K562 (cell line): ENCODE measurements at regions not wholly inside any gene's neighbourhood (a gene's known extent, or its start where the extent isn't known, plus 50 kb on each side); places are given as distances from the start of the nearest gene placed in this dataset.
A peak's percentile ranks its signal among the peaks of the same experiment; 100 is the strongest.

ENCODE experiments used
- CHD4 ChIP-seq: fragments of 200-600 bp; sonication (generic); IDR thresholded peaks from 3 replicates; pipeline ENCODE4 v1.6.1; 2012; ENCODE audit warnings: low read depth, mild to moderate bottlenecking, mixed read lengths, low read length, inconsistent platforms; ENCODE audit not compliant: insufficient read depth, insufficient replicate concordance, poor library complexity, severe bottlenecking
- ETV1 ChIP-seq: fragments of 450-650 bp; conservative IDR thresholded peaks from 2 replicates; pipeline ENCODE4 v1.6.1; 2016; ENCODE audit warnings: missing genetic modification characterization, control low read depth, low read depth, missing compliant biosample characterization
- EZH2 ChIP-seq: IDR thresholded peaks from 2 replicates; pipeline ENCODE4 v1.6.1; 2012; ENCODE audit warnings: low read depth, mild to moderate bottlenecking, inconsistent platforms, low read length, borderline replicate concordance
- HMG20A ChIP-seq: fragments of 450-650 bp; formaldehyde crosslinking; conservative IDR thresholded peaks from 2 replicates; pipeline ENCODE4 v1.4.0; 2020; ENCODE audit warnings: mild to moderate bottlenecking, mixed read lengths
- HNRNPLL ChIP-seq: fragments of 200-400 bp; formaldehyde crosslinking; IDR thresholded peaks from 2 replicates; pipeline ENCODE4 v1.6.1; 2017; ENCODE audit warnings: low read length, low read depth, mild to moderate bottlenecking; ENCODE audit not compliant: poor library complexity, severe bottlenecking
- NFXL1 ChIP-seq: fragments of 450-650 bp; formaldehyde crosslinking; IDR thresholded peaks from 2 replicates; pipeline ENCODE4 v1.4.0; 2021; ENCODE audit warnings: mild to moderate bottlenecking
- NR2C1 ChIP-seq, 2 experiments: fragments of 450-650 bp; IDR thresholded peaks; 2 replicates each; pipeline ENCODE4 v1.6.1; 2017; ENCODE audit warnings: mild to moderate bottlenecking in 2 of 2, antibody characterized with exemption in 1 of 2, inconsistent platforms in 1 of 2, missing compliant biosample characterization in 1 of 2, missing genetic modification characterization in 1 of 2
- RAD51 ChIP-seq: fragments of 450-650 bp; IDR thresholded peaks from 2 replicates; pipeline ENCODE4 v1.7.1; 2016; ENCODE audit warnings: low read depth, mild to moderate bottlenecking, borderline replicate concordance
- TCF7L2 ChIP-seq: fragments of 150-350 bp; IDR thresholded peaks from 2 replicates; pipeline ENCODE4 v1.6.1; 2016; ENCODE audit warnings: low read depth, mild to moderate bottlenecking, low read length, moderate library complexity
- TEAD1 ChIP-seq, 2 experiments: fragments of 450-650 bp in 1 of 2; sonication (generic) in 1 of 2; formaldehyde crosslinking; IDR thresholded peaks; 2 replicates each; pipeline versions ENCODE4 v1.4.0 to v1.8.0; 2020 to 2022; ENCODE audit warnings: mild to moderate bottlenecking in 2 of 2, missing genetic modification reagents in 1 of 2
- ZNF121 ChIP-seq: sonication (generic); formaldehyde crosslinking; conservative IDR thresholded peaks from 2 replicates; pipeline ENCODE4 v1.8.0; 2022; ENCODE audit warnings: missing genetic modification reagents
- ZNF282 ChIP-seq: sonication (generic); formaldehyde crosslinking; IDR thresholded peaks from 2 replicates; pipeline ENCODE4 v1.8.1; 2023; ENCODE audit warnings: missing genetic modification reagents
- ZNF766 ChIP-seq: fragments of 200-800 bp; sonication (Bioruptor generic); conservative IDR thresholded peaks from 2 replicates; pipeline ENCODE4 v1.6.1; 2016; ENCODE audit warnings: missing genetic modification characterization, missing compliant biosample characterization
- ZNF785 ChIP-seq: fragments of 250-450 bp; sonication (Bioruptor Pico); IDR thresholded peaks from 2 replicates; pipeline ENCODE4 v1.4.0; 2020; ENCODE audit warnings: mild to moderate bottlenecking
- TF ChIP-seq, protein P1 (sequence below): fragments of 200-400 bp; formaldehyde crosslinking; IDR thresholded peaks from 2 replicates; pipeline ENCODE4 v1.6.1; 2017; ENCODE audit warnings: mild to moderate bottlenecking, low read depth, low read length, moderate library complexity
- TF ChIP-seq, protein P2 (sequence below): fragments of 450-650 bp; IDR thresholded peaks from 2 replicates; pipeline ENCODE4 v1.6.1; 2016; ENCODE audit warnings: low read depth
- TF ChIP-seq, protein P3 (sequence below): fragments of 450-650 bp; formaldehyde crosslinking; IDR thresholded peaks from 2 replicates; pipeline ENCODE4 v1.4.0; 2022; ENCODE audit warnings: missing genetic modification characterization

- TF ChIP-seq ZNF785 (no peak), ZNF121 (CRISPR knock-in tag) (no peak), TCF7L2 (no peak), EZH2 (no peak), HMG20A (CRISPR knock-in tag) (no peak), RAD51 (no peak), CHD4 (no peak), ETV1 (tag) (no peak), ZNF282 (no peak), ZNF766 (CRISPR knock-in tag) (no peak), HNRNPLL (no peak), NFXL1 (no peak), NR2C1 (IDR thresholded peaks at IDR 0.05) (no peak), NR2C1 (tag; IDR thresholded peaks at IDR 0.05) (no peak), TEAD1 (CRISPR knock-in tag; IDR thresholded peaks at IDR 0.05) (peak in 1 of 2 experiments; percentile 93; a peak in 2 of 4 replicates)
- TF ChIP-seq, protein P1, sequence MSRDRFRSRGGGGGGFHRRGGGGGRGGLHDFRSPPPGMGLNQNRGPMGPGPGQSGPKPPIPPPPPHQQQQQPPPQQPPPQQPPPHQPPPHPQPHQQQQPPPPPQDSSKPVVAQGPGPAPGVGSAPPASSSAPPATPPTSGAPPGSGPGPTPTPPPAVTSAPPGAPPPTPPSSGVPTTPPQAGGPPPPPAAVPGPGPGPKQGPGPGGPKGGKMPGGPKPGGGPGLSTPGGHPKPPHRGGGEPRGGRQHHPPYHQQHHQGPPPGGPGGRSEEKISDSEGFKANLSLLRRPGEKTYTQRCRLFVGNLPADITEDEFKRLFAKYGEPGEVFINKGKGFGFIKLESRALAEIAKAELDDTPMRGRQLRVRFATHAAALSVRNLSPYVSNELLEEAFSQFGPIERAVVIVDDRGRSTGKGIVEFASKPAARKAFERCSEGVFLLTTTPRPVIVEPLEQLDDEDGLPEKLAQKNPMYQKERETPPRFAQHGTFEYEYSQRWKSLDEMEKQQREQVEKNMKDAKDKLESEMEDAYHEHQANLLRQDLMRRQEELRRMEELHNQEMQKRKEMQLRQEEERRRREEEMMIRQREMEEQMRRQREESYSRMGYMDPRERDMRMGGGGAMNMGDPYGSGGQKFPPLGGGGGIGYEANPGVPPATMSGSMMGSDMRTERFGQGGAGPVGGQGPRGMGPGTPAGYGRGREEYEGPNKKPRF, result no peak
- TF ChIP-seq, protein P2, sequence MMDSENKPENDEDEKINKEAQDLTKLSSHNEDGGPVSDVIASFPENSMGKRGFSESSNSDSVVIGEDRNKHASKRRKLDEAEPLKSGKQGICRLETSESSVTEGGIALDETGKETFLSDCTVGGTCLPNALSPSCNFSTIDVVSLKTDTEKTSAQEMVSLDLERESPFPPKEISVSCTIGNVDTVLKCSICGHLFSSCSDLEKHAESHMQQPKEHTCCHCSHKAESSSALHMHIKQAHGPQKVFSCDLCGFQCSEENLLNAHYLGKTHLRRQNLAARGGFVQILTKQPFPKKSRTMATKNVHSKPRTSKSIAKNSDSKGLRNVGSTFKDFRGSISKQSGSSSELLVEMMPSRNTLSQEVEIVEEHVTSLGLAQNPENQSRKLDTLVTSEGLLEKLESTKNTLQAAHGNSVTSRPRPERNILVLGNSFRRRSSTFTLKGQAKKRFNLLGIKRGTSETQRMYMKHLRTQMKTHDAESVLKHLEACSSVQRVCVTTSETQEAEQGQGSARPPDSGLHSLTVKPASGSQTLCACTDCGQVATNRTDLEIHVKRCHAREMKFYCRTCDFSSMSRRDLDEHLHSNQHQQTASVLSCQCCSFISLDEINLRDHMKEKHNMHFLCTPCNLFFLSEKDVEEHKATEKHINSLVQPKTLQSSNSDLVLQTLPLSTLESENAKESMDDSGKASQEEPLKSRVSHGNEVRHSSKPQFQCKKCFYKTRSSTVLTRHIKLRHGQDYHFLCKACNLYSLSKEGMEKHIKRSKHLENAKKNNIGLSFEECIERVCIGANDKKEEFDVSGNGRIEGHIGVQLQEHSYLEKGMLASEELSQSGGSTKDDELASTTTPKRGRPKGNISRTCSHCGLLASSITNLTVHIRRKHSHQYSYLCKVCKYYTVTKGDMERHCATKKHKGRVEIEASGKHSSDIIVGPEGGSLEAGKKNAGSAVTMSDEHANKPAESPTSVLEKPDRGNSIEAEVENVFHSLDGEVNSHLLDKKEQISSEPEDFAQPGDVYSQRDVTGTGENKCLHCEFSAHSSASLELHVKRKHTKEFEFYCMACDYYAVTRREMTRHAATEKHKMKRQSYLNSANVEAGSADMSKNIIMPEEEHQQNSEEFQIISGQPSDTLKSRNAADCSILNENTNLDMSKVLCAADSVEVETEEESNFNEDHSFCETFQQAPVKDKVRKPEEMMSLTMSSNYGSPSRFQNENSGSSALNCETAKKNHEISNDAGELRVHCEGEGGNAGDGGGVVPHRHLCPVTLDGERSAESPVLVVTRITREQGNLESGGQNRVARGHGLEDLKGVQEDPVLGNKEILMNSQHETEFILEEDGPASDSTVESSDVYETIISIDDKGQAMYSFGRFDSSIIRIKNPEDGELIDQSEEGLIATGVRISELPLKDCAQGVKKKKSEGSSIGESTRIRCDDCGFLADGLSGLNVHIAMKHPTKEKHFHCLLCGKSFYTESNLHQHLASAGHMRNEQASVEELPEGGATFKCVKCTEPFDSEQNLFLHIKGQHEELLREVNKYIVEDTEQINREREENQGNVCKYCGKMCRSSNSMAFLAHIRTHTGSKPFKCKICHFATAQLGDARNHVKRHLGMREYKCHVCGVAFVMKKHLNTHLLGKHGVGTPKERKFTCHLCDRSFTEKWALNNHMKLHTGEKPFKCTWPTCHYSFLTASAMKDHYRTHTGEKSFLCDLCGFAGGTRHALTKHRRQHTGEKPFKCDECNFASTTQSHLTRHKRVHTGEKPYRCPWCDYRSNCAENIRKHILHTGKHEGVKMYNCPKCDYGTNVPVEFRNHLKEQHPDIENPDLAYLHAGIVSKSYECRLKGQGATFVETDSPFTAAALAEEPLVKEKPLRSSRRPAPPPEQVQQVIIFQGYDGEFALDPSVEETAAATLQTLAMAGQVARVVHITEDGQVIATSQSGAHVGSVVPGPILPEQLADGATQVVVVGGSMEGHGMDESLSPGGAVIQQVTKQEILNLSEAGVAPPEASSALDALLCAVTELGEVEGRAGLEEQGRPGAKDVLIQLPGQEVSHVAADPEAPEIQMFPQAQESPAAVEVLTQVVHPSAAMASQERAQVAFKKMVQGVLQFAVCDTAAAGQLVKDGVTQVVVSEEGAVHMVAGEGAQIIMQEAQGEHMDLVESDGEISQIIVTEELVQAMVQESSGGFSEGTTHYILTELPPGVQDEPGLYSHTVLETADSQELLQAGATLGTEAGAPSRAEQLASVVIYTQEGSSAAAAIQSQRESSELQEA, result no peak
- TF ChIP-seq, protein P3, sequence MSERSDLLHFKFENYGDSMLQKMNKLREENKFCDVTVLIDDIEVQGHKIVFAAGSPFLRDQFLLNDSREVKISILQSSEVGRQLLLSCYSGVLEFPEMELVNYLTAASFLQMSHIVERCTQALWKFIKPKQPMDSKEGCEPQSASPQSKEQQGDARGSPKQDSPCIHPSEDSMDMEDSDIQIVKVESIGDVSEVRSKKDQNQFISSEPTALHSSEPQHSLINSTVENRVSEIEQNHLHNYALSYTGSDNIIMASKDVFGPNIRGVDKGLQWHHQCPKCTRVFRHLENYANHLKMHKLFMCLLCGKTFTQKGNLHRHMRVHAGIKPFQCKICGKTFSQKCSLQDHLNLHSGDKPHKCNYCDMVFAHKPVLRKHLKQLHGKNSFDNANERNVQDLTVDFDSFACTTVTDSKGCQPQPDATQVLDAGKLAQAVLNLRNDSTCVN (CRISPR knock-in tag), result no peak
Observed at GRCh38 chr15:95698230-95698629, 632.3 kb upstream of the NR2F2 start (continued).
